ENCODE measurements at regions not wholly inside any gene's neighbourhood (a gene's known extent, or its start where the extent isn't known, plus 50 kb on each side); places are given as distances from the start of the nearest gene placed in this dataset.

GRCh38 chr18:78526923-78527711 lies 452.5 kb upstream of the SALL3 start:
- Histone ChIP-seq H3K27ac (peak overlapping the region in 1 of 4 donors; percentile 27), H3K4me1 (no peaks in the 10 kb centered on the region), H3K27me3 (peaks cover 0 to 13% (median 0%) of the 10 kb centered on the region in 3 donors), H3K9me3 (no peaks in the 10 kb centered on the region), H3K36me3 (no peaks in the 10 kb centered on the region), H3K4me3 (no peak overlapping the region)
- TF ChIP-seq CTCF (IDR thresholded peaks at IDR 0.05) (no peak), EP300 (IDR thresholded peaks at IDR 0.05) (no peak), POLR2A (IDR thresholded peaks at IDR 0.05) (no peak), POLR2AphosphoS5 (IDR thresholded peaks at IDR 0.05) (no peak)
- intact Hi-C loops (cut with DNase I), result no loop called here
- no peak for DNase-seq
- WGBS, 2 donors, result 76 to 79% methylated on average over 19 of the region's 19 CpGs

- DNase-seq, result no peak
- H3K4me1 ChIP-seq, result no peaks in the 10 kb centered on the region
- WGBS, 2 donors, result 87 to 88% methylated on average over 11 of the region's 11 CpGs
- no peaks in the 10 kb centered on the region for H3K36me3 ChIP-seq
- TF ChIP-seq POLR2AphosphoS5 (IDR thresholded peaks at IDR 0.05) (no peak), EP300 (IDR thresholded peaks at IDR 0.05) (no peak), POLR2A (IDR thresholded peaks at IDR 0.05) (no peak), CTCF (IDR thresholded peaks at IDR 0.05) (no peak)
- H3K9me3 ChIP-seq, result no peaks in the 10 kb centered on the region
- peaks cover 0 to 13% (median 0%) of the 10 kb centered on the region in 3 donors for H3K27me3 ChIP-seq
- no peak overlapping the region for H3K4me3 ChIP-seq
- intact Hi-C loops (cut with DNase I), result no loop called here
- H3K27ac ChIP-seq, result no peak overlapping the region
Observed at GRCh38 chr18:78527984-78528383, 451.6 kb upstream of the SALL3 start.

- Histone ChIP-seq H3K36me3 (no peaks in the 10 kb centered on the region), H3K27ac (no peak overlapping the region), H3K9me3 (no peaks in the 10 kb centered on the region), H3K4me1 (no peaks in the 10 kb centered on the region), H3K4me3 (no peak overlapping the region), H3K27me3 (peaks cover 0 to 15% (median 0%) of the 10 kb centered on the region in 3 donors)
- intact Hi-C loops (cut with DNase I), result no loop called here
- 64 to 66% methylated on average over 17 of the region's 17 CpGs for WGBS, 2 donors
- no peak for DNase-seq
- TF ChIP-seq POLR2AphosphoS5 (IDR thresholded peaks at IDR 0.05) (no peak), EP300 (IDR thresholded peaks at IDR 0.05) (no peak), POLR2A (IDR thresholded peaks at IDR 0.05) (no peak), CTCF (IDR thresholded peaks at IDR 0.05) (no peak)
Observed at GRCh38 chr18:78528411-78529258, 451.0 kb upstream of the SALL3 start.

- Histone ChIP-seq H3K4me1 (no peaks in the 10 kb centered on the region), H3K36me3 (no peaks in the 10 kb centered on the region), H3K4me3 (no peak overlapping the region), H3K9me3 (no peaks in the 10 kb centered on the region), H3K27ac (no peak overlapping the region), H3K27me3 (peaks cover 0 to 16% (median 0%) of the 10 kb centered on the region in 3 donors)
- DNase-seq, result no peak
- 84 to 90% methylated on average over 11 of the region's 11 CpGs for WGBS, 2 donors
- no peak for TF ChIP-seq POLR2A (IDR thresholded peaks at IDR 0.05)
- TF ChIP-seq CTCF (IDR thresholded peaks at IDR 0.05), result no peak
- no peak for TF ChIP-seq EP300 (IDR thresholded peaks at IDR 0.05)
- TF ChIP-seq POLR2AphosphoS5 (IDR thresholded peaks at IDR 0.05), result no peak
- intact Hi-C loops (cut with DNase I), result no loop called here
Observed at GRCh38 chr18:78531637-78532036, 448.0 kb upstream of the SALL3 start.

All from sigmoid colon (tissue), 6 donors.